HG03354 (cell line): ENCODE measurements at regions not wholly inside any gene's neighbourhood (a gene's known extent, or its start where the extent isn't known, plus 50 kb on each side); places are given as distances from the start of the nearest gene placed in this dataset.

Experiments
- ATAC-seq: cut with Tn5 transposase; IDR thresholded peaks from one replicate; pipeline ENCODE4 v1.9.1; 2021; ENCODE audit warnings: mild to moderate bottlenecking; ENCODE audit not compliant: unreplicated experiment, poor library complexity, severe bottlenecking

DNA sequence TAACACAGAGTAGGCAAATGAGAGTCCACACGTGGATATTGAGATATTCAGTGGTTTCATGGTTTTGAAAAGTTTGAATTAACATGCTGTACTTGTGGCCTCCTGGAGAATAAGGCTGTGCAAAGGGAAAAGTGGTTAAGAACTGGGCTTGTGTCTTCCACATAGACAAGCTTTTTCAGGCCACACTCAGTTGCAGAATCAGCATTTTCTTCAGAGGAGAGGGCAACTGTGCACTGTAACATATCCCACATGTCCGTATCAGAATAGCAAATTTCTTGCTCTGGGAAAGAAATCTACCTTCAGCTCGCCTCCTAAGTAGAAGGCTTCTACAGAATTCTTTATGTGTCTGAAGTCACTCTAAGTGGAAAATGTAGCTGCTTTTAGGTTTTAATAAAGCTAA lies 84.9 kb downstream of the ZC3H11B start:
- ATAC-seq: no peak

- ATAC-seq: no peak
Observed at GRCh38 chr1:219526074-219526473, 86.8 kb downstream of the ZC3H11B start.

DNA sequence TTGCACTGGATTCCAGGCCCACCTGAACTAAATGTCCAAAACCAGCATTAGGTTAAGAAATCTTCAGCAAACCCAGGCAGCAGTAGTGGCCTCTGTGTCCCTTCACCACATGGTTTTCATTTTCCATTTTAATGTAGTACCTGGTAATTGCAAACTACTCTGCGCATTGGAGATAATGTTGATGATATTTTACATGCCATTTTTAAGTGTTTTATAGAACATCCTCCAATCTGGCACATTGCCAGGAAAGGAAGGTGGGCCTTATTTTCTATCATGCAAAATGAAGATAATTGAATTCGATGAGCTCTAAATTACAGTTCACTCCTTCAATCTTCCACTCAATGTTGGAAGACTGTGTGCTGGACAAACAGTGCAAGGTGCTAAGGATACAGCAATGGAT lies 89.5 kb downstream of the ZC3H11B start:
- ATAC-seq: no peak

DNA sequence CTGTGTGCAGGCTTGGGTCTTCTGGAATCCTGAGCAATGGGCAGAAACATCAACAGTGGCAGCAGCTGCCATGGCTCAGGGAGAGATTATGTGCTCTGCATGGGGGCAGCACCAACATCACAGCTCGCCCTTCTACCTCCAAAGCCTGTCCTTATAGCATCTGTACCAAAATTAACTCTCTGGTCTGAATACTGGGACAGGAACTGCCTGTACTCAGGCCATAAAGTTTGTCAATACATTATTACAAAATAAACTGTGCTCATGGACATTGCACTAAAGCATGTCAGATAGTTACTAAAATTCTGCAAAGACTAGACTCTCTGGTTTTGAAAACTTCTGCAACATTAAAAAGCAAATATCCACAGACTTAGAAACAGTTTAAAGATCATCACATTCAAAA lies 91.6 kb downstream of the ZC3H11B start:
- no peak for ATAC-seq

DNA sequence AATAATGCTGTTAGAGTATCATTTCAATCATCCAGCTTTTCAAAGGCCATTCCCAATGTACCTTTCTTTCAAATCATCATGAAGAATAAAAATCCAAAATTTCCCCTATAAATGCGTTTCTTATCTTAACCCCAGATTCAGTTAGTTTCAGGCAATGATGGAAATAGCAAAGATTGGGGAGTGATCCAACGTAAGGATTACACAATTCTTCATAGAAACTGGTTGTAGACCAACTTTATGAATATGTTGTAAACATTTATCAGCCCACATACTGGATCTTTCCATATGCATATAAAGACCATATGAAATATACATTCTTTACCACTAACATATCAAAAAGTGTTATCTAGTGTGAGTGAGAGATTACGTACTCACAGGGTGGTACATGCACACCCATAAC lies 92.7 kb downstream of the ZC3H11B start:
- no peak for ATAC-seq

GRCh38 chr1:219518907-219519248 lies 94.0 kb downstream of the ZC3H11B start:
- ATAC-seq: no peak

- ATAC-seq: no peak
Observed at GRCh38 chr1:219518168-219518906, 94.6 kb downstream of the ZC3H11B start.

DNA sequence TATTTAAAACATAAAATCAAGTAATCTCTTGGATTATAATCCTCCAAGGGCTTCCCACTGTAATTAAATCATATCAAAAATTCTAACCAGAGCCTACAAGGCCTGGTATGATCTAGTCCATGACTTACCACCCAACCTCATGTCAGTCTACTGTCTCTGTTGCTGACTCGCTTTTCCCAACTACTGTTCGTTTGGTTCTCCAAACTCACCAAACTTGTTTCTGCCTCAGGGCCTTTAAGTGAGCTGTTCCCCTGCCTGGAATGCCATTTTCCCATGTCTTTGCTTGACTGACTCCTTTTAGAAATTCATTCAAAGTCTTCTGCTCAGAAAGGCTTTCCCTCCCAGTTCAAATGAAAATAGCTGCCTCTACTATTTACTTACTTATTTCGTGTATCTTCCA lies 95.9 kb downstream of the ZC3H11B start:
- ATAC-seq: no peak

DNA sequence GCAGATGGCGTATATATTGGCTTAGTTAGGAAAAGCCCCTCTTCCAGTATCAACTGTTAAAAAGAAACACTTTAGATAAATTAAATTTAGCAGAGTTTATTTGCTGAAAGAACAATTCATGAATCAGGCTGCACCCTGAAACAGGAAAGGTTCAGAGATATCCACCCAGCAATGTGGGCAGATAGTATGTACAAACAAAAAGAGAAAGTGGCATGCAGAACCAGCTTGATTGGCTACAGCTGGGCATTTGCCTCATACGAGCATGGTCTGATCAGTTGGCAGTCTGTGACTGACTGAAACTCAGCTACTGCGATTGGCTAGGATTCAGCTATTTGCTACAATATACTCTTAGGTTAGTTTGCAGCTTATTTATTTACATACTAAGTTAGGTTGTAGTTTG lies 98.2 kb downstream of the ZC3H11B start:
- ATAC-seq: no peak

DNA sequence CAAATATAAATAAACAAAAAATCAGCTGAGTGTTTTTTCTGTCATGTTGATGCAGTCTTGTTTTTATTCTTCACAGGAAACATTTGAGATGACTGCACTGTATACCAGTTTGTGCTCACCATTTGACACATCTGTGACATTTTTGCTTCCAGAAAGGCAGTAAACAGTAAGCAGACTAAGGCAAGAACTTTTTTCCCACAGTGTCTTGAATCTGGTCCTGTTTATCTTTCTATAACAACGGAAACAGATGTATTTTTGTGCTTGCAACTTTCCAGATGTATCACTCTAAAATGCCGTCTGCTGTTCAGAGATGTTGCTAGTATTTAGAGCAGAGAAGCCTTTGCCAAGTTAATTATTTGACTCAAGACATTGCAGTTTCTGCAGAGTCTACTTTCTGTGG lies 105.5 kb downstream of the ZC3H11B start:
- no peak for ATAC-seq

- no peak for ATAC-seq
Observed at GRCh38 chr1:219506936-219507335, 106.0 kb downstream of the ZC3H11B start.

DNA sequence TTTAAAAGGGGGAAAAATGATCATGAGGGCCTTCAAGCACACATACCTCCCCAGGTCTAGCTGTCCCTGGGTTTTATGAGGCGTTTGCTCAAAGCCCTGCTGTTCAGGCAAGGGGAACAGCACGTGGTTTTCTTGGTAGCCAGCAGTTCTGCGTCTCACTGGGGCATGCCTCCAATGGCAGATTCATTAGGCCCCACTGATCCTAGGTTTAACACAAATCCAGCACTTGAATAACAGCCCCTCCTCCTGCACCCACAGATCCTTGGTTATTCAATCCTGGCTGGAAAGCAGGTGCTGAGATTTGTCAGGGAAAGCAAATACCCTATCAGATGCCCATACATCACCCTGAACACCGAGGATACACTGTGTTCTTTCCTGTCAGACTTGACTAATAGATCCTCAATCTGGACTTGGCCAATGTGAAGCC lies 106.4 kb downstream of the ZC3H11B start:
- ATAC-seq: no peak

DNA sequence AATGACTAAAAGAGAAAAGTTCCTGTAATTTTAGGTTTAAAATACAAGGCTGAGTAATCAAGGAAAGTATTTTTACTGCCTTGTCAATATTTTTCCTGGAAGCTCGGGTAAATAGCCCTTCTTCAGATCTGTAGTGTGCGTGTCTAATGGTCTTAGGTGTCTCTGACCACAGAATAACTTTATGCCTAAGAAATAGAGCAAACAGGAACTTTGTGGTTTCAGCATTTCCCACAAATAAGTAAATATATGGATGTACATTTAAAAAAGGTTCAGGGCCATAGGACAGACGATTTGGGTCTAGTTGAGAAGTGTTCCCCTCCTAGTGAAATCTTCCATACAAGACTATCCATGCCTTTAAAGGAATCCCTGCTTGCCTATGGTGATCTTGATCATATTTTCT lies 107.0 kb downstream of the ZC3H11B start:
- ATAC-seq: no peak

GRCh38 chr1:219503604-219504003 lies 109.3 kb downstream of the ZC3H11B start:
- no peak for ATAC-seq

GRCh38 chr1:219500327-219500897 lies 112.5 kb downstream of the ZC3H11B start:
- no peak for ATAC-seq

DNA sequence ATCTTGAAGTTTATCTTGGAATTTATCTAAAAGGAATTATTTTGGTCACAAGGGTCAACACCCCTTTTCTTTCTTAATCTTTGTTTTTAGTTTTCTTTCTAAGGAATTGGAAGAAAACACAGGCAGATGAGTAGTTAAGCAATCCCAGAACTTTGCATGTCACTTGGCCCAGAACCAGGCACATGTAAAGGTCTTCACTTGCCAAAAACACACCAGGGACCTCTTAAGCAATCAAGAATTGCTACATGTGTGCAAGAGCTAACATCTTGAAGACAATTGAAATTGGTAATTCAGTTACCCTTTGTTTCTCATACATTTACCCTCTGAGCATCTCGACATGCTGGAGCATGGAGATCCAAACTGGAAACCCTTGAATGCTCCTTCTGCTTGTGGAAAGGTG lies 114.2 kb downstream of the ZC3H11B start:
- no peak for ATAC-seq

DNA sequence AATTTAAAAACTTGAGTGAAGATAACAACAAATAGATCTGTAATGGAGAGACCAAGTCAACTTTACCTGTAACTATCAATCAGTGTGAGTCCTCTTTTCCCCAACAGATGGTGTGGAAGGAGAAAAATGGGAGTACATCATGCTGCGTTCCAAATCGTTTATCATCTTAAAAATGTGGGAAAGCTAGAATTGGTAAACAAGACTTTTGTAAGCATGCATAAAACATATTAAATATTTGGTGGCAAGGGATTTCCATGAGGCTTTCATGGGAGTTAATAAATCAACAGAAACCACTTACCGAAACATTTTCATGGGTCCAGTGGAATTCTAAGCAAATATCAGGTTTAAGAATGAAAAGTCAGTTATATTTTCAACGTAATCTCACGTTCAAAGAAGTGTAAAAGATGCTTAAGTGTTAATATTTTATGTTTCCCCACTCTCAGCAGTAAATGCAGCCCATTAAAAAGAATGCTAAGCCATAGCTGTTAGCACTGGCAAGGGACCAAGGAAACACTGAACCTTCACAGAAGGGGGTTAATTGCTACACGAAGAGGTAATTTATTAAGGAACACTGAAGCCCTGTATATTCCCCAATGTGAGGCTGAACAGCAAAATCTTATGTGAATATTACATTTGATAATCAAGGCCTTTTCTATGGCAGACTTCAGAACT lies 117.0 kb downstream of the ZC3H11B start:
- ATAC-seq: no peak

GRCh38 chr1:219492717-219493116 lies 120.2 kb downstream of the ZC3H11B start:
- ATAC-seq: no peak

GRCh38 chr1:219490566-219490965 lies 122.3 kb downstream of the ZC3H11B start:
- ATAC-seq: no peak

DNA sequence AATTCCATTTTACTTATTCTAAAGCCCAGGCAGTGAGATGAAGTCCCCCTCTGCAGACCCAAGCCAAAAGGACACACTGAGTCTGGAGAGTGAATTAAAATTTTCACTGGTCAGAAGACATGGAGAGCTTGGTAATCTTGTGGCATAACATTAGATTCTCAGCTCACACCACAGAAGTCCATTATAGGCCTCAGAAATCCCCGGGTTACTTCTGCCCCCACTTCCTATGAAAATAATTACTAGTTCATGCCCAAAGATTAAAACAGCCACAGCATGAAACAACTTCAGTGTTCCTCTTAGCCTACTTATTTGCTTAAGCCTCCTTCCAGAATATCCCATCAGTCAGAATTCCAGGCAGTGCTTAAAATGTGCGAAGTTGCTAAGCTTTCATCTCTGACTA lies 123.3 kb downstream of the ZC3H11B start:
- ATAC-seq: no peak

DNA sequence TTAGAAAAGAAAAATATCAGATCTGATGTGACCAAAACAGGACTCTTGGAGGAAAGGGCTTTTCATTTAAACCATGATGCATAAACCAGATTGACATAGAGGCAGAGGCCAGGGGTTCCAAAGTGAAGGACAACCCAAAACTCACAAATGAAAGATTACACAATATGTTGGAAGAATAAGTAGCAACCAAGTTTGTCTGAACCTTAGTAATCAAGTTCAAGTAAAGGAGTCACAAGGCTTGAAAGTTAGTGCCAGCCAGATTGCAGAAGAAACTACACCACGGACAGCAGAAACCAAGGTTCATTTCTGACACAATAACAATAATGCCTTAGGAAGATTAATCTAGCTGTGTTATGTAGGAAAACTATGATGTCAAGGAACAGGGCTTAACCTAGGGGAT lies 124.6 kb downstream of the ZC3H11B start:
- ATAC-seq: no peak
